Muscle layer of colon (tissue), 2 donors: ENCODE measurements at regions not wholly inside any gene's neighbourhood (a gene's known extent, or its start where the extent isn't known, plus 50 kb on each side); places are given as distances from the start of the nearest gene placed in this dataset.

Source experiments
- H3K27ac ChIP-seq: one replicate; pipeline ENCODE4 v1.7.0; 2013; ENCODE audit warnings: low read depth, mild to moderate bottlenecking, low read length, moderate library complexity
- H3K27me3 ChIP-seq, 2 donors: one replicate each; pipeline ENCODE4 v1.7.0; 2013; ENCODE audit warnings: low read length in 2 of 2, mild to moderate bottlenecking in 2 of 2; ENCODE audit not compliant: insufficient read depth in 2 of 2, control insufficient read depth in 1 of 2
- H3K36me3 ChIP-seq: one replicate; pipeline ENCODE4 v1.7.0; 2013; ENCODE audit warnings: mild to moderate bottlenecking, low read length; ENCODE audit not compliant: insufficient read depth
- H3K4me1 ChIP-seq: one replicate; pipeline ENCODE4 v1.7.0; 2013; ENCODE audit warnings: mild to moderate bottlenecking, low read length; ENCODE audit not compliant: insufficient read depth
- H3K4me3 ChIP-seq, 2 donors: one replicate each; pipeline ENCODE4 v1.7.0; 2013; ENCODE audit warnings: low read length in 2 of 2, low read depth in 1 of 2, mild to moderate bottlenecking in 1 of 2, moderate library complexity in 1 of 2
- H3K9ac ChIP-seq: one replicate; pipeline ENCODE4 v1.7.0; 2013; ENCODE audit warnings: low read length
- H3K9me3 ChIP-seq: one replicate; pipeline ENCODE4 v1.7.0; 2013; ENCODE audit warnings: mild to moderate bottlenecking, low read length
- donor health status: abdominal sarcoma.
- donor health status: Adenocarcinoma of cecum.

DNA sequence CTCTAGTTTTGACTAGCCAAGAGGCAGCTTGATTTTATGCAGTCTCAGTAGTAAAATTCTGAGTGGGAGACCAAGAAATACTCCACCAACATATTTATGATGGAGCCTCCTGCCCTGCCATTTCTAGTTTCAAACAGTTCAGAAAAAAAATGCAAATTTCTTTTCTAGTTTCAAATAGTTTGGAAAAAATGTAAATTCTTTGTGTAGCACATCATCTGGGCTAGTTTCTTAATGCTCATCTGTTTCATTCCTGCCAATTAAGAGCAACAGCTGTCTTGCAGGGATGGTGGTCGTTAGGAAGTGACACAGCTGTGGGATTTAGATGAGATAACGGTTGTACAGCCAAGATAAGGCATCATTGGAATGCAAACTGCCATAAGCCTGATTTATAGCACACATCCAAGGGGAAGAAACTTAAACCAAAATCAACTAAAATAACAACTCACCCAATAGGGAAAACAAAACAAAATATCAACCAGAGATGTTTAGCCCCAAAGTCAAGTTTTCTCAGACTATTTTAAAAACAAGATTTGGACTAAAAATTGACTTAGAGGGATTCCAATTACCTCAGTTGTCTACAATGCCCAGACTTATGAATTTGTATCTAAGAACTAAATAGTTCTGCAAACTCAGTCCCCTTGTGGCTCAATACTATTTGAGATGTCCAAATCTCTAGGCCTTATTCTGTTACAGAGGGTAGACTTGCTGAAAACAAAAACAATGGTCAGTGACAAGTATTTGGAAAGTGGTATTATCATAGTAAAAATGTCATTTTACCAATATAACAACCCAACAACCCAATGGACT lies 291.3 kb upstream of the ATP2B1 start:
- H3K27me3 ChIP-seq: no peaks in the 10 kb centered on the region
- H3K9me3 ChIP-seq: no peaks in the 10 kb centered on the region
- H3K9ac ChIP-seq: no peak overlapping the region
- no peak overlapping the region for H3K27ac ChIP-seq
- no peak overlapping the region for H3K4me3 ChIP-seq
- peaks cover 17% of the 10 kb centered on the region for H3K4me1 ChIP-seq
- H3K36me3 ChIP-seq: no peaks in the 10 kb centered on the region

DNA sequence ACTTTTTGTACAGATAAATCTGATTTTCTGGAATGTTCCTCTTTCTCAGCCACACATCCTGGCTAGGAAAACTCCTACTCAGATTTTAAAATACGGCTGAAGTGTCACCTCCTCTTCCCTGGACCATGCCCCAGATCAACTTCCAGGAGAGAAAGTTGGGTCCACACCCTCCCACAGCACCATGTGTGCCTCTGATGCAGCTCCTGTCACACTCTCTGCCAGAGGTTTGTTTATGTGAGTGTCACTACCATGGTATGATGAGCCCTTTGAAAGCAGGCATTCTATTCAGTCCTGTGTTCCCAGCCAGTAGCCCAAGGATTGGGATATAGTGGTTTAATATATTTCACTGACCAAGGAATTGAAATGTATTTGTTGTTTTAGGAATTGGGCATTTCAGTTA lies 287.2 kb upstream of the ATP2B1 start:
- Histone ChIP-seq H3K4me3 (no peak overlapping the region), H3K4me1 (no peaks in the 10 kb centered on the region), H3K27me3 (no peaks in the 10 kb centered on the region), H3K9me3 (no peaks in the 10 kb centered on the region), H3K9ac (no peak overlapping the region), H3K36me3 (no peaks in the 10 kb centered on the region), H3K27ac (no peak overlapping the region)

DNA sequence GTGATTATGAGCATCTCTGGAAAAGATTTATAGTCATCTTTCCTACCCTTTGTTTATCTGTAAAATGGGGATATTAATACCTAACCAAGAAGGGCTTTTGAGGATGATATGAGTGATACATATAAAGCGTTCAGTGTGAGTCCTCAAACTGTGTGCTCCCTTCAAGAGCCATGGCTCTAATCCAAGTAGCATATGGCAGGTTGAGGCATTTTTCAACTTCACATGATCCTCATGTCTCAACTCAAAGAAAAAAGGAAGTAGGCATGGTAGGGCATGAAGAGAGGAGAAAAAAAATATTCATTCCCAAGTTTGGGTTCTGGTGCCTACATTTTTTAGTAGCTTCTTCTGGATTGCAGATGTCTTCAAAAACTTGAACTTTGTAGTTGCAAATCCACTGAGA lies 286.3 kb upstream of the ATP2B1 start:
- H3K9me3 ChIP-seq: no peaks in the 10 kb centered on the region
- no peaks in the 10 kb centered on the region for H3K27me3 ChIP-seq
- no peaks in the 10 kb centered on the region for H3K4me1 ChIP-seq
- no peak overlapping the region for H3K27ac ChIP-seq
- no peak overlapping the region for H3K4me3 ChIP-seq
- no peaks in the 10 kb centered on the region for H3K36me3 ChIP-seq
- no peak overlapping the region for H3K9ac ChIP-seq

DNA sequence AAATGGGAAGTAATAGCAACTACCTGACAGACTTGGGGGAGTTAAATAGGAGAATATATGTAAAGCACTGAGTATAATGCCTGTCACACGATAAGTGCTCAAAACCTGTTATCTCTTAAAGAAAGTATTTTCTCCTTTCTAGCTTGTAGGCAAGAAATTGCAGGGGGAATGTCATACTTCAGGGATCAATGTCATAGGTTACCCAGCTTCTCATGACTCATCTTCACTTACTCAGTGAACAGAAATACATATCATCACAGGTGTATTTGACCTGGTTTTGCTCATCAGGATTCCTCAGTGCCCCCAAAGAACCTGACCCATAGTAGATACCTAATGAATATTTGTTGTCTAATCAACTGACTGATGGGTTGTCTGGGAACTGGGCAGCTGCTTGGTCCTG lies 285.0 kb upstream of the ATP2B1 start:
- H3K4me1 ChIP-seq: peaks cover 2% of the 10 kb centered on the region
- H3K27ac ChIP-seq: no peak overlapping the region
- no peaks in the 10 kb centered on the region for H3K9me3 ChIP-seq
- no peaks in the 10 kb centered on the region for H3K27me3 ChIP-seq
- no peaks in the 10 kb centered on the region for H3K36me3 ChIP-seq
- H3K4me3 ChIP-seq: no peak overlapping the region
- H3K9ac ChIP-seq: no peak overlapping the region

DNA sequence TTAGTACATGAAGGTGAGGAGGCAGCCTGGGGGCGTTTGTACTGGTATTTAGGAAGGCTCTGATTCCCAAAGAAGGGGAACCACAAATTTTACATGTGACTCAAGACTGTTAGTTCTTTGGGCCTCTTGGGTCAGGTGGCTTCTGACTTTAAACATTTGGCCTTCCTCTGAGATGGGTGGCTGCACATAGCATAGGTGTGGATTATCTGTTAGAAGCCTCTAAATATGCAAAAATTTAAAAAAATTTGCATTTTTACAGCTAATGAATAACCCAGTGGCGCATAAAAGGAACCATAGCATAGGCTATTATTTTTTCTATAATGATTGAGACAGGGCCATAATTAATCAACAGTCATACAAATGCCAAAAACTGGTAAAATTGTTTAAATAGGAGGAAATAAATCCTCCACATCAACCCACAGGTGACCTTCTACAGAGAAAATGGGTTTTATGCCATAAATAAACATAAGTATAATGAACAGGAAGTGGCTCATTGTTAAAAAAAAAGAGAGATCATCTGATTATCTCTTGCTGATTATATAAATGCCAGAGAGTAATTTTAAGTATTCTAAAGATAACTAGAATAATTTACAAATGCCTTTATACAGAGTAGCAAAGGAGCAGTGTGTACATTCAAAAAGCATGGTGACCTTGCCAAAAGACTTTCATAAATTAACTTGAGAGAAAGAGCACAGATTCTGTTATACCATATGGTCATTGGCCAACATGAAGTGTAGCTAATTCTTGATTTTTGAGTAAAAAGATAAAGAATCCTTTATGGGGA lies 284.2 kb upstream of the ATP2B1 start:
- H3K9ac ChIP-seq: no peak overlapping the region
- no peaks in the 10 kb centered on the region for H3K9me3 ChIP-seq
- no peak overlapping the region for H3K27ac ChIP-seq
- peaks cover 4% of the 10 kb centered on the region for H3K4me1 ChIP-seq
- no peaks in the 10 kb centered on the region for H3K36me3 ChIP-seq
- no peaks in the 10 kb centered on the region for H3K27me3 ChIP-seq
- H3K4me3 ChIP-seq: no peak overlapping the region

DNA sequence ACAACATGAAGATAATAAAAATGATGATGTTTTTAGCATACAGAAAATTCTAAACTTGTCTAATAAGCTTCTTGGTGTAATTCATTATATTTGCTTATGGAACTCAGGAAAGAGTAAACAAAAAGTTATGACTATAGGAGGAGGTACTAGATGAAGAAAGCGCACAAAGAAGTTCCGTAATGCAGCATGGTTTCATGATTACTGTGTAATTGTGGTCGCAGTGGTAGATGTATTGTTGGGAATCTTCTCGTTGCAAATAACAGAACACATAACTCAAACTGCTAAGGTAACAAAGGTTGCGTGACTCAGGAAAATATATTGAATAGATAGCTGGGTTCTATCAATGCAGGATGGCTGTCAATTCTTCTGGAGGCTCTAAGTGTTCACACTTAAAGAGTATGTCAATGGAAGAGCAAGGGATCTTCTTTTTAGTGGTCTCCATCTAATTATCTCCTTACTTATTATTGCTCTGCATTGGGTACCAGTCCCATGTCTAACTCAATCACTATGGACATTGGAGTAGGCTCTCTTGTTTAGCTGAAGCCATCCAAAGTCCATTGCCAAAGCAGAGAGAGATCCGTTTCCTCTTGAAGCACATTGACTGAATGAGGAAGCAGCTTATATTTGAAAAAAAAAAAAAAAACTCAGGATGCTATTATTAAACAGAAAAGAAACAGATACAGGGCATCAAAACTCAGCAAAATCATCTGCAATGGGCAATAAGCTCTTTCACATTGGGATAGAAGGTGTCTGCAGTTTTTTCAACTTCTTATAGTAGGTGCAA lies 283.4 kb upstream of the ATP2B1 start:
- H3K36me3 ChIP-seq: no peaks in the 10 kb centered on the region
- H3K4me1 ChIP-seq: peaks cover 4% of the 10 kb centered on the region
- H3K27ac ChIP-seq: no peak overlapping the region
- no peak overlapping the region for H3K4me3 ChIP-seq
- H3K9me3 ChIP-seq: no peaks in the 10 kb centered on the region
- H3K9ac ChIP-seq: no peak overlapping the region
- no peaks in the 10 kb centered on the region for H3K27me3 ChIP-seq

DNA sequence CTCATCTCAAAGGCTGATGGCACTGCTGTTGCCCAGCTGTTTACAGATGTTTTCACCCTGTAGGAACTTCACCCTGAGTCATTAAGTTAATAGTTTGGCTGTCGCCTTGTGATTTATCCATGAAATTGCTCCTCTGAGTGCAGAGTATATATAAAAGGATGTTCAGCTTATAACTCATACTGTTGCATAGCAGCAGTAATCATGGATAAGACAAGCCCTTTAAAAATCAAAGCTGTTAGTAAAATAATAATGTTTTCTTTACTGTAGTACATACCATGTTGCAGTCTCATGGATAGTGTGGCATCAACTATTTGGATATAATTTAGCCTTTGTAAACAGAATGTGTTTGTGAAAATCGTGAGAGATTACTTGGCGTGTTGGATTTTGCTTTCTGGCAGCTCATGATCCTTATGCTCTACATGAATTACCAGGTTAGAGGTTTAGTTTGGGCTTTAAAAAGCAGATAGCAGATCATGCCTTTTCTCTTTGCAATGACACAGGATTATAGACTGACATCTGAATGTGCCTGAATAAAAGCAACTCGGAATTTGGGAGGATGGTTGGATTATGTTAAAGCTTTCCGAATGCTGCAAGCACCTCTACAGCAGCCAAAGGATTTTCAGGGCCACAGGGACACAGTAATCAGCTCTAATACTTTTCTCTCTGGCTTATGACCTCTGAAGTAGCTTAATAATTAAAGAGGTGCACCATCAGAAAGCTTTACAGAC lies 279.7 kb upstream of the ATP2B1 start:
- no peaks in the 10 kb centered on the region for H3K36me3 ChIP-seq
- H3K9ac ChIP-seq: no peak overlapping the region
- H3K27ac ChIP-seq: no peak overlapping the region
- peaks cover 4% of the 10 kb centered on the region for H3K4me1 ChIP-seq
- H3K9me3 ChIP-seq: no peaks in the 10 kb centered on the region
- no peaks in the 10 kb centered on the region for H3K27me3 ChIP-seq
- no peak overlapping the region for H3K4me3 ChIP-seq

DNA sequence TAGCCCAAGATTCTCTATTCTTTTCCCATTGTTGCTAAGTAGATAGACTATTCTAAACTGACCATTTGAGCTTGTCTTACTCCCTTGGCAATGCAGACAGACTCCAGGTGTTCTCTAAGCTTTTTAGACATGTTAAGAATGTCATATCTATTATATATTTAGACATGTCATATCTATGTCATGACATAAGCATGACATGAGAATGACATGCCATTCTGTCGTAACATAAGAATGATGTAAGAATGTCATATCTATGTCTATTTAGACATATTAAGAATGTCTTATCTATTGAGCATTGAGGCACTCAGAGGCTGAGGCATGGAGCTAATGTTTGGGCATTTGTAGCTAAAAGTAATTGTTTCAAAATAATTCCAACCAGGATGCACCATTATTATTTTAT lies 277.3 kb upstream of the ATP2B1 start:
- Histone ChIP-seq H3K4me3 (no peak overlapping the region), H3K27ac (no peak overlapping the region), H3K27me3 (no peaks in the 10 kb centered on the region), H3K9ac (no peak overlapping the region), H3K4me1 (peaks cover 4% of the 10 kb centered on the region), H3K9me3 (no peaks in the 10 kb centered on the region), H3K36me3 (no peaks in the 10 kb centered on the region)

DNA sequence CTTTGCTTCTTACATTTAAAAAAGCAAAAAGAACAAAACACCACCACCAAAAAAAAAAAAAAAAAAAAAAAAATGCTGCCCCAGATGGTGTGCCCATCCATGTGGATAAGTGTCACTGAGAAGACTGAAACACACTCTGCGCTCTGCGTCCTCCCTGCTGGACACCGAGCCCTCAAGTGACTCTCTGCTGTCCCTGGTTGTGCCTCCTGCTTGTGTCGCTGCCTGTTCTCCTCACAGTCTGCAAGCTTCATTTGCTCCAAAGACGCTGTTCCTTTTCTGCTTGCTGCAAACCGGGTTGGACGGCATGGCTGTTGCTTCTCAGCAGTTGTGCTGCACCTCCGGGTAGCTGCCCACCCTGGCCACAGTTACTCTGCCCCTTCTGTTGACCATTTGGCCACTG lies 276.2 kb upstream of the ATP2B1 start:
- no peak overlapping the region for H3K27ac ChIP-seq
- H3K4me1 ChIP-seq: peaks cover 4% of the 10 kb centered on the region
- H3K27me3 ChIP-seq: no peaks in the 10 kb centered on the region
- no peak overlapping the region for H3K9ac ChIP-seq
- H3K4me3 ChIP-seq: no peak overlapping the region
- no peaks in the 10 kb centered on the region for H3K36me3 ChIP-seq
- no peaks in the 10 kb centered on the region for H3K9me3 ChIP-seq

DNA sequence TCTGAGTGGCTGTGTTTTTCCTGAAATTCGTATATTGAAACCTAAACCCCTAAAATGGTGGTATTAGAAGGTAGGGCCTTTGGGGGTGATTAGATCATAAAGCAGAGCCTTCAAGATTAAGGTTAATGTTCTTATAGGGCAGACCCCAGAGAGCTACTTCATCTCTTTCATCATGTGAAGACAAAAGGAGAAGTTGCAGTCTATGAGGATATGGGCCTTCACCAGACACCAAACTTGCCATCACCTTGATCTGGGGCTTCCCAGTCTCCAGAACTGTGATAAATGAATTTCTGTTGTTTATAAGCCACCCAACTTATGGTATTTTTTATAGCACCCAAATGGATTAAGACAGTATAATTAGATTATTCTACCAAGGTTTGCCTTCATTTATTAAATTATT lies 275.0 kb upstream of the ATP2B1 start:
- Histone ChIP-seq H3K4me1 (peaks cover 2% of the 10 kb centered on the region), H3K9ac (no peak overlapping the region), H3K27ac (no peak overlapping the region), H3K9me3 (no peaks in the 10 kb centered on the region), H3K36me3 (no peaks in the 10 kb centered on the region), H3K27me3 (no peaks in the 10 kb centered on the region), H3K4me3 (no peak overlapping the region)

DNA sequence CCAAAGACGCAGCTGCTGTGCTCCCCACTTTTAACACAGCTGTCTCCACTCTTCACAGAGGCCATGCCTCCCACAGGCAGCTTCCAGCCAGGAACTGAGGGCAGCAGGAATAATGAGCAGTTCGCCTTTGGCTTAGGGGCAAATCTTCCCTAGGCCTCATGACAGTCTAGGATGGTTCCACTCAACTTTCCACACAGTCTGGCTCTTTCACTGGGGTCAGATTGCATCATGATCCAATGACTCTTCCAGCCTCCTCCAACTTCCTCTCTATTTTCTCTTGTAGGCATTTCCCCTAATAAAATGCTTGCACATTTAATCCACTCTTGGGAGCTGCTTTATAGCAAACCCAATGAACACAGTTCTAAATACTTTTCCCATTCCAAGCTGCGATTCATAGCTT lies 271.6 kb upstream of the ATP2B1 start:
- Histone ChIP-seq H3K36me3 (no peaks in the 10 kb centered on the region), H3K27ac (no peak overlapping the region)

More for the DNA sequence above, 271.6 kb upstream of the ATP2B1 start:
- Histone ChIP-seq H3K9ac (no peak overlapping the region), H3K27me3 (no peaks in the 10 kb centered on the region), H3K9me3 (no peaks in the 10 kb centered on the region), H3K4me1 (peaks cover 3% of the 10 kb centered on the region), H3K4me3 (no peak overlapping the region)
